ENCODE measurements at regions not wholly inside any gene's neighbourhood (a gene's known extent, or its start where the extent isn't known, plus 50 kb on each side); places are given as distances from the start of the nearest gene placed in this dataset.

DNA sequence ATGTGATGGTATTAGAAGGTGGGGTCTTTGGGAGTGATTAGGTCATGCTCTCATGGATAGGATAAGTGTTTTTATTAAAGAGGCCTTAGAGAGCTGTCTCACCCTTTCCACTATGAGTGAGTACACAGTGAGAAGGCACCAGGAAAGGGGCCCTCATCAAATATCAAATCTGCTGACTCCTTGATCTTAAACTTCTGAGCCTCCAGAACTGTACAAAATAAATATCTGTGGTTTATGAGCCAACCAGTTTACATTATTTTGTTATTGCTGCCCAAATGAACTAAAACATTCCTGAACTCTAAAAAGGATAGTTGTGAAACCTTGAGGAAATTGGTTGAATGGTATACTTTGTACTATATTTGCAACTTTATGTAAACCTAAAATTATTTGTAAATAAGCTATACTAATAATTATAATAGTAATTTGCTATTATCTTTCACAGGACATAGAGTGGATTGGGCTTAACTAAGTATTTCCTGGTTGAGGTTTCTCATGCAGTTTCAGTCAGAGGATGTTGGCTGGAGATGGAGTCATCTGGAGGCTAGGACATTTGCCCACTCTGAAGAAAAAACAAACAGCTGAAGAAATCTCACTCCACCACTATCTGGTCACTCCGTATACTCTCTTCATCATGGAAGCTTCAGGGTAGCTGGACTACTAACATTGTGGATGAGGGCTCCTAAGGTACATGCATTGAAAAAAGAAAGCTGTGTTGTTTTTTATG, 1068.6 kb upstream of the CADM2 start:
- H3K4me3 Mint-ChIP-seq: no peak overlapping the region
- CTCF ChIA-PET: no interaction called here

DNA sequence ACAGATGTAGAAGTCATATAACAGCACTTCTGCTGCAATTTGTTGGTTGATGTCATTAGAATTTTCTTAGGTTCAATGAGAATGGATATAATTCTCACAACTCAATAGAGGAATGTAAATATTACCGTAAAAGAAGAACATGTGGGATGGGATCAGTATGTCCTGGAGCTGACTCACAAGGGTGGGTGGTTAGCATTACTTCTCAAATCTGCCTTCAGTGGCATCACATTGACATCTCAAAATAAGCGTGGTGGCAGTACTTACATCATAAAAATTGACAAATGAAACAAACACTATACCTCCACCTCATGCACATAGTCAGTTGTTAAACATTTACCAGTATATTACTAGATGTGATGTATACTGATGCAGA, 1068.0 kb upstream of the CADM2 start:
- H3K4me1 ChIP-seq (ENCODE audit: control insufficient read depth in 1 of 2, extremely low read depth in 1 of 2, insufficient read depth in 2 of 2, low read length in 2 of 2): no peaks in the 10 kb centered on the region
- Mint-ChIP-seq H3K9me3 (peaks cover 14 to 16% (median 16%) of the 10 kb centered on the region in 3 donors), H3K4me3 (no peak overlapping the region), H3K27me3 (no peaks in the 10 kb centered on the region), H3K36me3 (no peaks in the 10 kb centered on the region), H3K4me1 (no peaks in the 10 kb centered on the region), H3K27ac (no peak overlapping the region)
- no peak for DNase-seq
- no peaks in the 10 kb centered on the region for H3K27me3 ChIP-seq (replicated peaks in 1 of 2; ENCODE audit: control insufficient read depth in 2 of 2, extremely low read depth in 1 of 2, insufficient read depth in 2 of 2, low read length in 1 of 2)
- H3K9me3 ChIP-seq: no peaks in the 10 kb centered on the region
- no peak overlapping the region for H3K27ac ChIP-seq (ENCODE audit: low read length)
- no peak for ATAC-seq (replicated peaks in 1 of 4)
- ChIA-PET POLR2A (no interaction called here), CTCF (no interaction called here)
- H3K36me3 ChIP-seq (ENCODE audit: control insufficient read depth in 2 of 2, extremely low read depth in 1 of 2, insufficient read depth in 1 of 2, low read length in 1 of 2): no peaks in the 10 kb centered on the region
- no CpG with 5 or more reads among the region's 2 CpGs for WGBS (ENCODE audit: insufficient coverage)
- H3K4me3 ChIP-seq (ENCODE audit: control insufficient read depth in 1 of 2, extremely low read depth in 1 of 2, low read length in 1 of 2): no peak overlapping the region

More for the DNA sequence above, 1068.6 kb upstream of the CADM2 start:
- H3K9me3 ChIP-seq: no peaks in the 10 kb centered on the region
- POLR2A ChIA-PET: no interaction called here
- H3K27me3 ChIP-seq (replicated peaks in 1 of 2; ENCODE audit: control insufficient read depth in 2 of 2, extremely low read depth in 1 of 2, insufficient read depth in 2 of 2, low read length in 1 of 2): no peaks in the 10 kb centered on the region
- Mint-ChIP-seq H3K27me3 (no peaks in the 10 kb centered on the region), H3K27ac (no peak overlapping the region), H3K4me1 (no peaks in the 10 kb centered on the region), H3K36me3 (no peaks in the 10 kb centered on the region), H3K9me3 (peaks cover 12 to 21% (median 17%) of the 10 kb centered on the region in 3 donors)
- H3K36me3 ChIP-seq (ENCODE audit: control insufficient read depth in 2 of 2, extremely low read depth in 1 of 2, insufficient read depth in 1 of 2, low read length in 1 of 2): no peaks in the 10 kb centered on the region
- H3K4me3 ChIP-seq (ENCODE audit: control insufficient read depth in 1 of 2, extremely low read depth in 1 of 2, low read length in 1 of 2): no peak overlapping the region
- ATAC-seq (replicated peaks in 1 of 4) (no peak), DNase-seq (no peak)
- WGBS (ENCODE audit: insufficient coverage): no CpG with 5 or more reads among the region's 1 CpG
- H3K4me1 ChIP-seq (ENCODE audit: control insufficient read depth in 1 of 2, extremely low read depth in 1 of 2, insufficient read depth in 2 of 2, low read length in 2 of 2): no peaks in the 10 kb centered on the region
- H3K27ac ChIP-seq (ENCODE audit: low read length): no peak overlapping the region

DNA sequence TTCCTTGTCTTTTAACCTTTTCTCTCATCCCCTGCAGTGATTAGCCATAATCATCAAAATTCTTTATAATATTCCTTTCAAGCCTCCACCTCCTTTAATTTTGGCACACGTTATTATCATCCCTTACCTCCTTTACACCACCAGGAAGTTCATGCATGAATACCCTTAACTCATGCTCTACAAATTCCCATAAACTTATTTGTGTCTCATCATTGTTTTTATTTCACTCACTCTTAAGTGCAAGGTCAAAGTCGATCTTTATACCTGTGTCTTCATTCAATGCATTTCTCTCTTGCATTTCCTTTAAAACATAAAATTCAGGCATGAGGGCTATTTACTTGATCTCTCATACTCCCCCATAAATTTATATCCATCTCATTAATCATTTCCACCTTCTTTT, 1064.6 kb upstream of the CADM2 start:
- no peaks in the 10 kb centered on the region for H3K36me3 ChIP-seq (ENCODE audit: control insufficient read depth in 2 of 2, extremely low read depth in 1 of 2, insufficient read depth in 1 of 2, low read length in 1 of 2)
- H3K4me3 Mint-ChIP-seq: no peak overlapping the region
- H3K9me3 Mint-ChIP-seq: peaks cover 11 to 16% (median 12%) of the 10 kb centered on the region in 3 donors
- WGBS (ENCODE audit: insufficient coverage): 38% methylated on average over 1 of the region's 2 CpGs
- no peaks in the 10 kb centered on the region for H3K4me1 ChIP-seq (ENCODE audit: control insufficient read depth in 1 of 2, extremely low read depth in 1 of 2, insufficient read depth in 2 of 2, low read length in 2 of 2)
- POLR2A ChIA-PET: no interaction called here
- DNase-seq (no peak), ATAC-seq (replicated peaks in 1 of 4) (no peak)
- no peaks in the 10 kb centered on the region for H3K4me1 Mint-ChIP-seq
- H3K9me3 ChIP-seq: no peaks in the 10 kb centered on the region
- H3K27me3 Mint-ChIP-seq: no peaks in the 10 kb centered on the region
- H3K27ac Mint-ChIP-seq: no peak overlapping the region
- H3K36me3 Mint-ChIP-seq: no peaks in the 10 kb centered on the region
- H3K4me3 ChIP-seq (ENCODE audit: control insufficient read depth in 1 of 2, extremely low read depth in 1 of 2, low read length in 1 of 2): no peak overlapping the region
- no peak overlapping the region for H3K27ac ChIP-seq (ENCODE audit: low read length)
- no peaks in the 10 kb centered on the region for H3K27me3 ChIP-seq (replicated peaks in 1 of 2; ENCODE audit: control insufficient read depth in 2 of 2, extremely low read depth in 1 of 2, insufficient read depth in 2 of 2, low read length in 1 of 2)
- CTCF ChIA-PET: no interaction called here

DNA sequence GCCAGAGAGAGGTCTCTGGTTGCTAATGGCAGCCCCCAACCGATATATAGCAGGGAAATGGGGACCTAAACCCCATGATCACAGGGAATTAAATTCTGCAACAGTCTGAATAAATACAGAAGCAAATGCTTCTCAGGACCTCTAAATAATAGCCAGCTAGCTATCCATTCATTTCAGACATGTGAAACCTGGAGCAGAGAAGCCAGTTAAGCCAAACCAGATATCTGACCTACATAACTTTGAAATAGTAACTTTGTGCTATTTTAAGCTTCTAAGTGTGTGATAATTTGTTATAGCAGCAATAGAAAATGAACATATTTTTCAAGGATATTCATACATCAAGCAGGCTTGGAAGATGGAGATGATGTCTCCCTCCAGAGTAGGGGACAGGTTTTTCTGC, 1062.9 kb upstream of the CADM2 start:
- H3K4me3 Mint-ChIP-seq: no peak overlapping the region
- H3K27ac ChIP-seq (ENCODE audit: low read length): no peak overlapping the region
- ATAC-seq (replicated peaks in 1 of 4) (no peak), DNase-seq (no peak)
- no peaks in the 10 kb centered on the region for H3K4me1 Mint-ChIP-seq
- no peaks in the 10 kb centered on the region for H3K36me3 Mint-ChIP-seq
- no peaks in the 10 kb centered on the region for H3K36me3 ChIP-seq (ENCODE audit: control insufficient read depth in 2 of 2, extremely low read depth in 1 of 2, insufficient read depth in 1 of 2, low read length in 1 of 2)
- H3K9me3 ChIP-seq: no peaks in the 10 kb centered on the region
- WGBS (ENCODE audit: insufficient coverage): no CpG with 5 or more reads among the region's 1 CpG
- H3K27me3 ChIP-seq (replicated peaks in 1 of 2; ENCODE audit: control insufficient read depth in 2 of 2, extremely low read depth in 1 of 2, insufficient read depth in 2 of 2, low read length in 1 of 2): no peaks in the 10 kb centered on the region
- H3K9me3 Mint-ChIP-seq: peaks cover 12 to 18% (median 16%) of the 10 kb centered on the region in 3 donors
- no peak overlapping the region for H3K4me3 ChIP-seq (ENCODE audit: control insufficient read depth in 1 of 2, extremely low read depth in 1 of 2, low read length in 1 of 2)
- no peak overlapping the region for H3K27ac Mint-ChIP-seq
- no peaks in the 10 kb centered on the region for H3K4me1 ChIP-seq (ENCODE audit: control insufficient read depth in 1 of 2, extremely low read depth in 1 of 2, insufficient read depth in 2 of 2, low read length in 2 of 2)
- CTCF ChIA-PET: no interaction called here
- POLR2A ChIA-PET: no interaction called here
- no peaks in the 10 kb centered on the region for H3K27me3 Mint-ChIP-seq

DNA sequence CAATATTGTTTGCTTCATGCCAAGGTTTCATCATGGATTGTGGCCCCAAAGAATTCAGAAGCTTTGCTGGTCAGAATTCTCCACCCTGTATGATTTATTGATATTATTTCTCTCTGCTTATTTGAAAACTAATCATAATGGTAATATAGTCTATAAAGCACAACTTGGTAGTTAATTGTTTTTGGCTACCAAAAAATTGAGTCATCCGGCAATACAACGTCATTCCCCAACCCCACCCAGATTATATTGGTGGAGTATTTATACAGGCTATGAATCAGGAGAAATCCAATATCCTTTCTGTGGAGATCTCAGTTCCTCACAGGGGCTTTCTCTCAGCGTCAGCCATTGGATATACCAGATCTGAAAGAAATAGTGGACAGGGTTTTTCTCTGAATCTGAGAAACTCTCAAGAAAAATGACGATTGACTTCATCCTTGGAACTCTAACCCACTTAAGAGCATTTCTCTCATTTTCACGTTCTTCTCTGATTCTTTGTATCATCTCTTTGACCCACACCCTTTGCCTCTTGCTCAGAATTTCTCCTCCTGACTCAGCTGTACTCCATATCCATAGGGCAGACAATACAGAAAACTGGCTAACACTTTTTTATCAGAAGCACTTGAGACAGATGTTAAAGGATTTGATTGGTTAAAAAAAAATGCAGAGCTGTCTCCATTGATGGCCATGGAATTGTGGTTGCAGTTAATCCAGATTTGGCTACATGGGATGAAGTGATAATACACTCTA, 1055.8 kb upstream of the CADM2 start:
- Mint-ChIP-seq H3K4me1 (no peaks in the 10 kb centered on the region), H3K9me3 (peaks cover 19 to 29% (median 21%) of the 10 kb centered on the region in 3 donors), H3K27ac (no peak overlapping the region), H3K27me3 (no peaks in the 10 kb centered on the region), H3K4me3 (no peak overlapping the region), H3K36me3 (no peaks in the 10 kb centered on the region)
- Histone ChIP-seq H3K36me3 (ENCODE audit: control insufficient read depth in 2 of 2, extremely low read depth in 1 of 2, insufficient read depth in 1 of 2, low read length in 1 of 2) (no peaks in the 10 kb centered on the region), H3K9me3 (no peaks in the 10 kb centered on the region), H3K27me3 (replicated peaks in 1 of 2; ENCODE audit: control insufficient read depth in 2 of 2, extremely low read depth in 1 of 2, insufficient read depth in 2 of 2, low read length in 1 of 2) (no peaks in the 10 kb centered on the region), H3K4me3 (ENCODE audit: control insufficient read depth in 1 of 2, extremely low read depth in 1 of 2, low read length in 1 of 2) (no peak overlapping the region), H3K4me1 (ENCODE audit: control insufficient read depth in 1 of 2, extremely low read depth in 1 of 2, insufficient read depth in 2 of 2, low read length in 2 of 2) (no peaks in the 10 kb centered on the region), H3K27ac (ENCODE audit: low read length) (no peak overlapping the region)
- WGBS (ENCODE audit: insufficient coverage): 79% methylated on average over 3 of the region's 5 CpGs
- POLR2A ChIA-PET: no interaction called here
- no peak for DNase-seq
- ATAC-seq (replicated peaks in 1 of 4): no peak
- CTCF ChIA-PET: no interaction called here

DNA sequence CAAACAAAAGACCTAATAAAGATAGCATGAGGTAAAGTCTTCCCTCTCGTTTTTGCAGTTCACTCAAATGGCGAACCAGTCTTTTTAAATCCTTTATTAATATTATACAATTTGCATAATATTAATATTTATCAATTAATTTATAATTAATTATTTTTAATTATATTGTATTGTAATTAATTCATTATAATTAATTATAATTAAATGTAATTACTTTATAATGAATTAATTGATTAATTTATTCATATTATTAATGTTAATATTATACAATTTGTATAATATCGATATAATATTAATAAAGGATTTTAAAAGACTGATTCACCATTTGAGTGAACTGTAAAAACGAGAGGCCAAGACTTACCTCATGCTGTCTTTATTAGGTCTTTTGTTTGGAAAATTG, 1045.4 kb upstream of the CADM2 start:
- Mint-ChIP-seq H3K4me1 (no peaks in the 10 kb centered on the region), H3K9me3 (peaks cover 5 to 10% (median 9%) of the 10 kb centered on the region in 3 donors), H3K27ac (no peak overlapping the region), H3K36me3 (no peaks in the 10 kb centered on the region), H3K27me3 (no peaks in the 10 kb centered on the region), H3K4me3 (no peak overlapping the region)
- no peak for ATAC-seq (replicated peaks in 1 of 4)
- no peak overlapping the region for H3K27ac ChIP-seq (ENCODE audit: low read length)
- no peaks in the 10 kb centered on the region for H3K27me3 ChIP-seq (replicated peaks in 1 of 2; ENCODE audit: control insufficient read depth in 2 of 2, extremely low read depth in 1 of 2, insufficient read depth in 2 of 2, low read length in 1 of 2)
- no peak overlapping the region for H3K4me3 ChIP-seq (ENCODE audit: control insufficient read depth in 1 of 2, extremely low read depth in 1 of 2, low read length in 1 of 2)
- ChIA-PET CTCF (no interaction called here), POLR2A (no interaction called here)
- no CpG with 5 or more reads among the region's 4 CpGs for WGBS (ENCODE audit: insufficient coverage)
- no peaks in the 10 kb centered on the region for H3K36me3 ChIP-seq (ENCODE audit: control insufficient read depth in 2 of 2, extremely low read depth in 1 of 2, insufficient read depth in 1 of 2, low read length in 1 of 2)
- H3K9me3 ChIP-seq: no peaks in the 10 kb centered on the region
- H3K4me1 ChIP-seq (ENCODE audit: control insufficient read depth in 1 of 2, extremely low read depth in 1 of 2, insufficient read depth in 2 of 2, low read length in 2 of 2): no peaks in the 10 kb centered on the region
- DNase-seq: no peak
